CD14-positive monocyte (primary cell): ENCODE measurements at regions not wholly inside any gene's neighbourhood (a gene's known extent, or its start where the extent isn't known, plus 50 kb on each side); places are given as distances from the start of the nearest gene placed in this dataset.

Experiments used
- DNase-seq, 3 donors: peaks; one replicate each; pipeline ENCODE4 v3.0.0-alpha.2; 2011 to 2022
- H2AFZ ChIP-seq: 2 replicates; pipeline ENCODE4 v1.6.0; 2012; ENCODE audit warnings: mild to moderate bottlenecking, low read depth, low read length, inconsistent platforms; ENCODE audit not compliant: insufficient read depth, poor library complexity, severe bottlenecking
- H3K27ac ChIP-seq, 2 donors: 1 replicate in 1 of 2; 2 replicates in 1 of 2; pipeline ENCODE4 v1.5.1; 2012 to 2013; ENCODE audit warnings: low read length in 2 of 2, control low read depth in 1 of 2, inconsistent platforms in 1 of 2, low read depth in 1 of 2, mild to moderate bottlenecking in 1 of 2
- H3K27me3 ChIP-seq, 2 donors: one replicate each; pipeline versions ENCODE4 v1.6.0 to v1.6.1; 2011 to 2013; ENCODE audit warnings: low read length in 2 of 2; ENCODE audit not compliant: control insufficient read depth in 2 of 2, insufficient read depth in 2 of 2
- H3K36me3 ChIP-seq, 2 donors: replicated peaks in 1 of 2; 1 replicate in 1 of 2; 2 replicates in 1 of 2; pipeline versions ENCODE4 v1.5.1 to v1.6.1; 2012 to 2013; ENCODE audit warnings: low read length in 2 of 2, control low read depth in 1 of 2, inconsistent platforms in 1 of 2, mild to moderate bottlenecking in 1 of 2; ENCODE audit not compliant: insufficient read depth in 2 of 2, control insufficient read depth in 1 of 2
- H3K4me1 ChIP-seq, 2 donors: 1 replicate in 1 of 2; 2 replicates in 1 of 2; pipeline versions ENCODE4 v1.5.1 to v1.6.1; 2012 to 2013; ENCODE audit warnings: low read length in 2 of 2, control low read depth in 1 of 2, inconsistent platforms in 1 of 2, mild to moderate bottlenecking in 1 of 2, moderate library complexity in 1 of 2; ENCODE audit not compliant: insufficient read depth in 2 of 2, control insufficient read depth in 1 of 2
- H3K4me2 ChIP-seq: replicated peaks from 2 replicates; pipeline ENCODE3; 2012; ENCODE audit warnings: low read length, moderate library complexity, mild to moderate bottlenecking; ENCODE audit not compliant: poor library complexity, severe bottlenecking; ENCODE audit errors: extremely low read depth
- H3K4me3 ChIP-seq, 3 experiments: fragments of 200-600 bp in 1 of 3; sonication (generic) in 1 of 3; replicated peaks in 1 of 3; 1 replicate in 2 of 3; 2 replicates in 1 of 3; pipeline ENCODE4 v1.5.1; 2011 to 2013; ENCODE audit warnings: low read length in 3 of 3, mild to moderate bottlenecking in 3 of 3, control low read depth in 2 of 3, low read depth in 2 of 3, inconsistent platforms in 1 of 3, moderate library complexity in 1 of 3
- H3K79me2 ChIP-seq: 2 replicates; pipeline ENCODE4 v1.6.0; 2012; ENCODE audit warnings: mild to moderate bottlenecking, control low read depth, inconsistent platforms, low read length, moderate library complexity; ENCODE audit not compliant: insufficient read depth
- H3K9ac ChIP-seq: 2 replicates; pipeline ENCODE4 v1.6.0; 2017; ENCODE audit warnings: low read length, mild to moderate bottlenecking; ENCODE audit not compliant: insufficient read depth, poor library complexity, severe bottlenecking
- H3K9me3 ChIP-seq, 2 donors: replicated peaks in 1 of 2; 1 replicate in 1 of 2; 2 replicates in 1 of 2; pipeline versions ENCODE4 v1.5.1 to v1.6.1; 2012 to 2013; ENCODE audit warnings: low read length in 2 of 2, control low read depth in 1 of 2; ENCODE audit not compliant: control insufficient read depth in 1 of 2, insufficient read depth in 1 of 2
- H4K20me1 ChIP-seq: 2 replicates; pipeline ENCODE4 v1.6.0; 2012; ENCODE audit warnings: mild to moderate bottlenecking, low read length, control low read depth, moderate library complexity; ENCODE audit not compliant: insufficient read depth
- H3K27ac Mint-ChIP-seq, 7 donors: one replicate each; pipeline ENCODE4 v1.8.0; 2020; ENCODE audit warnings: mild to moderate bottlenecking in 7 of 7, mixed read lengths in 7 of 7, moderate library complexity in 6 of 7, inconsistent platforms in 2 of 7
- H3K27me3 Mint-ChIP-seq, 3 donors: one replicate each; pipeline ENCODE4 v1.8.0; 2021 to 2022; ENCODE audit warnings: low read depth in 3 of 3, mild to moderate bottlenecking in 3 of 3, mixed read lengths in 3 of 3, moderate library complexity in 3 of 3, inconsistent platforms in 1 of 3
- H3K36me3 Mint-ChIP-seq, 2 donors: one replicate each; pipeline ENCODE4 v1.8.0; 2020; ENCODE audit warnings: mixed read lengths in 2 of 2, inconsistent platforms in 1 of 2, mild to moderate bottlenecking in 1 of 2
- H3K4me1 Mint-ChIP-seq: one replicate; pipeline ENCODE4 v1.8.0; 2020; ENCODE audit warnings: mild to moderate bottlenecking, mixed read lengths
- H3K4me3 Mint-ChIP-seq, 2 donors: one replicate each; pipeline ENCODE4 v1.8.0; 2020; ENCODE audit warnings: mild to moderate bottlenecking in 2 of 2, mixed read lengths in 2 of 2, moderate library complexity in 1 of 2
- H3K9me3 Mint-ChIP-seq, 7 donors: one replicate each; pipeline ENCODE4 v1.8.0; 2020 to 2022; ENCODE audit warnings: mixed read lengths in 7 of 7, mild to moderate bottlenecking in 6 of 7, moderate library complexity in 6 of 7, inconsistent platforms in 2 of 7
- CTCF ChIP-seq: fragments of 200-600 bp; IDR thresholded peaks from one replicate; pipeline ENCODE4 v1.8.0; 2022; ENCODE audit warnings: antibody characterized with exemption, mild to moderate bottlenecking
- WGBS: methylation state at CpG from one replicate; pipeline ENCODE4 v1.1.5; 2013; ENCODE audit warnings: missing lambda C conversion rate; ENCODE audit not compliant: insufficient coverage; 5-methylcytosine and 5-hydroxymethylcytosine counted together
- intact Hi-C, 2 donors: fragments of 100-400 bp; cut with micrococcal nuclease; formaldehyde crosslinking; loops; one replicate each; pipeline versions ENCODE4 v1.15.0 to v1.15.1; 2023

- Mint-ChIP-seq H3K4me1 (peaks cover 12% of the 10 kb centered on the region), H3K36me3 (peaks cover 53 to 65% of the 10 kb centered on the region in 2 donors)
- no peak overlapping the region for H3K4me2 ChIP-seq
These were observed 63.4 kb downstream of the TET3 start for GRCh38 chr2:74048147-74048546.

GRCh38 chr2:74048843-74049519 lies 64.3 kb downstream of the TET3 start:
- no peaks in the 10 kb centered on the region for H3K9me3 Mint-ChIP-seq
- peak overlapping the region in 1 of 2 donors; percentile 23 for H3K27ac ChIP-seq
- TF ChIP-seq CTCF: no peak

More at GRCh38 chr2:74048147-74048546, 63.4 kb downstream of the TET3 start:
- Mint-ChIP-seq H3K27ac (peak overlapping the region in 4 of 7 donors; percentile 32 to 63 (median 36)), H3K27me3 (peaks cover 0 to 3% (median 0%) of the 10 kb centered on the region in 3 donors), H3K9me3 (no peaks in the 10 kb centered on the region), H3K4me3 (no peak overlapping the region)
- Histone ChIP-seq H3K4me3 (no peak overlapping the region), H2AFZ (no peak overlapping the region), H3K4me1 (no peaks in the 10 kb centered on the region), H3K27ac (no peak overlapping the region), H4K20me1 (peaks cover 100% of the 10 kb centered on the region), H3K36me3 (peaks cover 36 to 84% of the 10 kb centered on the region in 2 donors), H3K9me3 (no peaks in the 10 kb centered on the region), H3K79me2 (peaks cover 100% of the 10 kb centered on the region), H3K9ac (no peak overlapping the region), H3K27me3 (no peaks in the 10 kb centered on the region)
- no peak for TF ChIP-seq CTCF
- intact Hi-C loops: no loop called here
- DNase-seq: no peak
- WGBS: 96% methylated on average over 6 of the region's 7 CpGs

More at GRCh38 chr2:74048843-74049519, 64.3 kb downstream of the TET3 start:
- intact Hi-C loops: no loop called here
- Histone ChIP-seq H3K27me3 (no peaks in the 10 kb centered on the region), H4K20me1 (peaks cover 100% of the 10 kb centered on the region), H2AFZ (no peak overlapping the region), H3K4me1 (no peaks in the 10 kb centered on the region), H3K79me2 (peaks cover 100% of the 10 kb centered on the region), H3K4me2 (no peak overlapping the region), H3K4me3 (no peak overlapping the region), H3K9ac (no peak overlapping the region), H3K36me3 (peaks cover 38 to 92% of the 10 kb centered on the region in 2 donors), H3K9me3 (no peaks in the 10 kb centered on the region)
- Mint-ChIP-seq H3K27me3 (peaks cover 0 to 3% (median 0%) of the 10 kb centered on the region in 3 donors), H3K27ac (peak overlapping the region in 6 of 7 donors; percentile 25 to 78 (median 56)), H3K4me3 (no peak overlapping the region), H3K36me3 (peaks cover 60 to 72% of the 10 kb centered on the region in 2 donors), H3K4me1 (peaks cover 15% of the 10 kb centered on the region)
- DNase-seq: no peak
- WGBS: 90% methylated on average over 8 of the region's 9 CpGs
